ENCODE measurements at regions not wholly inside any gene's neighbourhood (a gene's known extent, or its start where the extent isn't known, plus 50 kb on each side); places are given as distances from the start of the nearest gene placed in this dataset.
A peak's percentile ranks its signal among the peaks of the same experiment; 100 is the strongest.

DNA sequence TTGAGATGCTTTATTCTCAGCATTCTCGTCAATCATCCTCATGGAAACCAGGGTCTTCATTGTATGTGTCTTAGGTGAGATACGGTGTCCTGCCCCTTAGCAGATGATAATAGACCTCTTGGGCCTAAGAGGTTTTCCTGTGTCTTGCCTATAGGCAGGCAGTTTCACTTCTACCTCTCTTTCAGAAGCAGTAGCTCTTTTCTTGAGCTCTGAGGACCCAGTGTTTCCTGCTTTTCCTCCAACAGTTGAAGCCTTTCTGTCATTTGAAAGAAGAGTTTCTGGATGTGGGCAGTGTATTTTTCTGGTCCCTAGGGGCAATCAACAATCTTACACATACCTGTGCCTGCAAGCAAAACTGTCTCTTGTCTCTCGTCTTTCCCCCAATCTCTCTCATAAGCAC is 1550.3 kb upstream of the LRRTM3 start:
- peaks cover 8% of the 10 kb centered on the region for H3K4me1 Mint-ChIP-seq (ENCODE audit: low read depth, unreplicated experiment)
- no peak for DNase-seq
- no TSS peak for BruUV-seq (replicated peaks)
- CTCF ChIA-PET: no interaction called here
- no peak overlapping the region for H3K4me3 Mint-ChIP-seq (ENCODE audit: low read depth, unreplicated experiment)
- TF ChIP-seq, protein P1, sequence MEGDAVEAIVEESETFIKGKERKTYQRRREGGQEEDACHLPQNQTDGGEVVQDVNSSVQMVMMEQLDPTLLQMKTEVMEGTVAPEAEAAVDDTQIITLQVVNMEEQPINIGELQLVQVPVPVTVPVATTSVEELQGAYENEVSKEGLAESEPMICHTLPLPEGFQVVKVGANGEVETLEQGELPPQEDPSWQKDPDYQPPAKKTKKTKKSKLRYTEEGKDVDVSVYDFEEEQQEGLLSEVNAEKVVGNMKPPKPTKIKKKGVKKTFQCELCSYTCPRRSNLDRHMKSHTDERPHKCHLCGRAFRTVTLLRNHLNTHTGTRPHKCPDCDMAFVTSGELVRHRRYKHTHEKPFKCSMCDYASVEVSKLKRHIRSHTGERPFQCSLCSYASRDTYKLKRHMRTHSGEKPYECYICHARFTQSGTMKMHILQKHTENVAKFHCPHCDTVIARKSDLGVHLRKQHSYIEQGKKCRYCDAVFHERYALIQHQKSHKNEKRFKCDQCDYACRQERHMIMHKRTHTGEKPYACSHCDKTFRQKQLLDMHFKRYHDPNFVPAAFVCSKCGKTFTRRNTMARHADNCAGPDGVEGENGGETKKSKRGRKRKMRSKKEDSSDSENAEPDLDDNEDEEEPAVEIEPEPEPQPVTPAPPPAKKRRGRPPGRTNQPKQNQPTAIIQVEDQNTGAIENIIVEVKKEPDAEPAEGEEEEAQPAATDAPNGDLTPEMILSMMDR (IDR thresholded peaks at IDR 0.05; ENCODE audit: unreplicated experiment): no peak
- intact Hi-C loops (cut with micrococcal nuclease; ENCODE audit: unreplicated experiment): no loop called here
- no peak overlapping the region for H3K27ac Mint-ChIP-seq (ENCODE audit: unreplicated experiment)
- H3K36me3 Mint-ChIP-seq (ENCODE audit: insufficient read depth, unreplicated experiment): no peaks in the 10 kb centered on the region
- H3K27me3 Mint-ChIP-seq (ENCODE audit: unreplicated experiment): no peaks in the 10 kb centered on the region
- H3K9me3 Mint-ChIP-seq (ENCODE audit: low read depth, unreplicated experiment): peaks cover 2% of the 10 kb centered on the region

DNA sequence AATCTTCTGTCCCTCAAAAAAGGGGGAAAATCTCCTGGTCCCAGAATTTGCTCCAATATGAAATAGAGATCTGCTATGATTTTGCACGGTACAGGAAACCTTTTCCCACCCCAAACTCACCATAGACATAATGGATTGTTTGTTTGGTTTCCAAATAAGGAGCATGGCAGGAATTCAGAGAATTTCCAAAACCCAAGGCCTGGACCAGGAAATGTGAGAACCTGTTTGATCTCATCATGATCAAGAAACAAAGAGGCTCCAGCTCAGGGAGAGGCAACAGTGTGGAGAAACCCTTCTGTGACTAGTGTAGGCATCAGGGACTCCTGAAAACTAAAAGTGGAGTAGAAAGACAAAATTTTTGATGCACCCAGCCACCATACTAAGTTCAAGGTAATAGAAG is 1548.1 kb upstream of the LRRTM3 start:
- intact Hi-C loops (cut with micrococcal nuclease; ENCODE audit: unreplicated experiment): no loop called here
- no TSS peak for BruUV-seq (replicated peaks)
- Mint-ChIP-seq H3K27ac (ENCODE audit: unreplicated experiment) (no peak overlapping the region), H3K4me1 (ENCODE audit: low read depth, unreplicated experiment) (peaks cover 8% of the 10 kb centered on the region), H3K9me3 (ENCODE audit: low read depth, unreplicated experiment) (peaks cover 2% of the 10 kb centered on the region), H3K36me3 (ENCODE audit: insufficient read depth, unreplicated experiment) (no peaks in the 10 kb centered on the region), H3K27me3 (ENCODE audit: unreplicated experiment) (no peaks in the 10 kb centered on the region), H3K4me3 (ENCODE audit: low read depth, unreplicated experiment) (no peak overlapping the region)
- CTCF ChIA-PET: no interaction called here
- TF ChIP-seq, protein P1 (IDR thresholded peaks at IDR 0.05; ENCODE audit: unreplicated experiment): no peak
- DNase-seq: no peak

DNA sequence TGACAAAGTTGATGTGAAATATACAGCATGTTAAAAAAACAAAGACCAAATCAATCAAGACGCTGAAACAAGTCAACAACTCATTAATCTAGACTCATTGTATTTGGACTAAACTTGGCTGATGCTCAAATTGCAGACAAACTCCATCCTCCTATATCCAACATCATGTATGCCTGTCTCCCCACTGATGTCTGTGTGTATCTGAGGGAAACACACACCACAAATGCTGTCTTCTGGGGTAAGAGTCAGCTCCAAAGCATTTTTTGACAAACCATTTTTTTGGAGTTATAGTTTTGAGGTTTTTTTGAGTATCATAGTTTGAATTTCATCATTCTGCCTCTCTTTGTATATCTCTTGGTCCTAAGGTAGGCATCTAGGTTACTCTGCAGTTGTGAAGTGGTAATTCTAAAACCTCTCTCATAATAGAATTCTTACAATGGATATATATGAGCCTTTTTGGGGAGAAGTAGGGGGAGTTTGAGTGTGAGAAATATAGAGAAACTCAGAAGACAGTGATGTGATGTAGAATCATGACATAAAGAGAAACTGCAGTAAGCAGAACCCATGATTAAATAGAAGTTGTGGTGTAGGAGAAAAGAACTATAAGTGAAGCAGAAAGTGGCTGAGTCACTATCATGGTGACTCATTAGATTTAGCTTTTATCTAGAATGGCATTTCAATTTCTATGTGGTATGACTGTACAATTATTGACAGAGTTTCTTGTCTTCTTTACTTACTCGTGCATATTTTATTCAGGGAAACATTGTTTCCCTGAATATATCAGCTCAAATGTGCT is 1531.1 kb upstream of the LRRTM3 start:
- BruUV-seq (replicated peaks): no TSS peak
- CTCF ChIA-PET: interaction anchor here (0.7 kb wide), 1 partner anchor 1750 kb away, joined by 5 read pairs; no protein-coding TSS in a partner anchor
- Mint-ChIP-seq H3K27ac (ENCODE audit: unreplicated experiment) (peak overlapping the region; percentile 80), H3K4me3 (ENCODE audit: low read depth, unreplicated experiment) (no peak overlapping the region), H3K27me3 (ENCODE audit: unreplicated experiment) (no peaks in the 10 kb centered on the region), H3K4me1 (ENCODE audit: low read depth, unreplicated experiment) (peaks cover 18% of the 10 kb centered on the region), H3K9me3 (ENCODE audit: low read depth, unreplicated experiment) (peaks cover 6% of the 10 kb centered on the region), H3K36me3 (ENCODE audit: insufficient read depth, unreplicated experiment) (no peaks in the 10 kb centered on the region)
- TF ChIP-seq, protein P1 (IDR thresholded peaks at IDR 0.05; ENCODE audit: unreplicated experiment): no peak
- intact Hi-C loops (cut with micrococcal nuclease; ENCODE audit: unreplicated experiment): no loop called here
- DNase-seq: no peak

DNA sequence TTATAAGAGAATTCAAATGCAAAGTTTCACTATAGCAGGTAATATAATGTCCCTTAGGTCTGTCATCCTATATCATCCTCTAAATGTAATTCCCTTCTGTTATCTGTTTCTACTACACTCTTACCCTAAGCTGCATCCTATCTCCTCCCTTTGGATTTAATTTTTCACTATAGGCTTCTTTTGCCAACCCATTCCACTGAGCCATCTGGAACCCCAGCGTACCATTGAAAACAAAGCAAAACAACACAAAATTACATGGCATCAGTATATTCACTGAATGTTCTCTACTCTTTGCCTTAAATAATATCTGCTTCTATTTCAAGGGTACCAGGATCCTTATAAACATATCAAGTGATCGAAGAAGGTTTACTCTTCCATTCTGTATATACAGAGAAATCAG is 1530.2 kb upstream of the LRRTM3 start:
- intact Hi-C loops (cut with micrococcal nuclease; ENCODE audit: unreplicated experiment): no loop called here
- Mint-ChIP-seq H3K9me3 (ENCODE audit: low read depth, unreplicated experiment) (peaks cover 6% of the 10 kb centered on the region), H3K27ac (ENCODE audit: unreplicated experiment) (peak overlapping the region; percentile 18), H3K27me3 (ENCODE audit: unreplicated experiment) (no peaks in the 10 kb centered on the region), H3K4me1 (ENCODE audit: low read depth, unreplicated experiment) (peaks cover 18% of the 10 kb centered on the region), H3K4me3 (ENCODE audit: low read depth, unreplicated experiment) (no peak overlapping the region), H3K36me3 (ENCODE audit: insufficient read depth, unreplicated experiment) (no peaks in the 10 kb centered on the region)
- CTCF ChIA-PET: no interaction called here
- BruUV-seq (replicated peaks): no TSS peak
- no peak for DNase-seq
- TF ChIP-seq, protein P1 (IDR thresholded peaks at IDR 0.05; ENCODE audit: unreplicated experiment): no peak
